SJSA1 (cell line): ENCODE measurements at regions not wholly inside any gene's neighbourhood (a gene's known extent, or its start where the extent isn't known, plus 50 kb on each side); places are given as distances from the start of the nearest gene placed in this dataset.
"Not testable (repeated sequence)": the region's sequence is repeated elsewhere in the genome, so short reads cannot be mapped to it uniquely, and the experiment has no call there.

Experiments used
- DNase-seq, 2 experiments: peaks; one replicate each; pipeline ENCODE4 v3.0.0-alpha.2; 2015 to 2020; ENCODE audit warnings: low spot score in 2 of 2, low read depth in 1 of 2
- H3K27ac ChIP-seq: fragments of 250-450 bp; sonication (Bioruptor Pico); 2 replicates; pipeline ENCODE4 v1.5.1; 2020; ENCODE audit warnings: mild to moderate bottlenecking, moderate library complexity
- H3K27me3 ChIP-seq: fragments of 250-450 bp; sonication (Bioruptor Pico); replicated peaks from 2 replicates; pipeline ENCODE4 v1.5.1; 2020; ENCODE audit warnings: mild to moderate bottlenecking, moderate library complexity
- H3K36me3 ChIP-seq: fragments of 250-450 bp; sonication (Bioruptor Pico); 2 replicates; pipeline ENCODE4 v1.5.1; 2020; ENCODE audit warnings: mild to moderate bottlenecking
- H3K4me1 ChIP-seq: fragments of 250-450 bp; sonication (Bioruptor Pico); replicated peaks from 2 replicates; pipeline ENCODE4 v1.6.1; 2021; ENCODE audit warnings: mild to moderate bottlenecking
- H3K4me3 ChIP-seq: fragments of 250-450 bp; sonication (Bioruptor Pico); 2 replicates; pipeline ENCODE4 v1.5.1; 2020; ENCODE audit warnings: mild to moderate bottlenecking
- H3K9me3 ChIP-seq: fragments of 250-450 bp; sonication (Bioruptor Pico); replicated peaks from 2 replicates; pipeline ENCODE4 v1.5.1; 2020; ENCODE audit warnings: mild to moderate bottlenecking

GRCh38 chr3:159348431-159348830 lies 546.6 kb downstream of the MFSD1 start:
- Histone ChIP-seq H3K27ac (no peak overlapping the region), H3K36me3 (no peaks in the 10 kb centered on the region), H3K9me3 (no peaks in the 10 kb centered on the region), H3K4me3 (no peak overlapping the region), H3K27me3 (no peaks in the 10 kb centered on the region), H3K4me1 (no peaks in the 10 kb centered on the region)
- no peak for DNase-seq

- Histone ChIP-seq H3K36me3 (no peaks in the 10 kb centered on the region), H3K4me1 (no peaks in the 10 kb centered on the region), H3K27me3 (no peaks in the 10 kb centered on the region), H3K27ac (no peak overlapping the region), H3K9me3 (no peaks in the 10 kb centered on the region), H3K4me3 (no peak overlapping the region)
- DNase-seq = no peak
Measured at GRCh38 chr3:159356606-159357005, 554.8 kb downstream of the MFSD1 start.

- no peak overlapping the region for H3K27ac ChIP-seq
- DNase-seq = no peak
- H3K9me3 ChIP-seq = no peaks in the 10 kb centered on the region
- no peaks in the 10 kb centered on the region; the same call in 1 of the 2 replicates for H3K27me3 ChIP-seq
- H3K4me1 ChIP-seq = no peaks in the 10 kb centered on the region
- H3K36me3 ChIP-seq = no peaks in the 10 kb centered on the region
- no peak overlapping the region for H3K4me3 ChIP-seq
Measured at GRCh38 chr3:159364511-159364910, 562.7 kb downstream of the MFSD1 start.

GRCh38 chr3:159366476-159366875 lies 564.6 kb downstream of the MFSD1 start:
- no peaks in the 10 kb centered on the region for H3K4me1 ChIP-seq
- H3K27me3 ChIP-seq = no peaks in the 10 kb centered on the region; the same call in 1 of the 2 replicates
- H3K4me3 ChIP-seq = no peak overlapping the region
- H3K27ac ChIP-seq = no peak overlapping the region
- no peaks in the 10 kb centered on the region for H3K9me3 ChIP-seq
- DNase-seq = no peak
- H3K36me3 ChIP-seq = no peaks in the 10 kb centered on the region

GRCh38 chr3:159371961-159372360 lies 570.1 kb downstream of the MFSD1 start:
- Histone ChIP-seq H3K4me3 (no peak overlapping the region), H3K36me3 (no peaks in the 10 kb centered on the region), H3K9me3 (no peaks in the 10 kb centered on the region), H3K27me3 (no peaks in the 10 kb centered on the region; the same call in 1 of the 2 replicates), H3K27ac (no peak overlapping the region), H3K4me1 (no peaks in the 10 kb centered on the region)
- DNase-seq = no peak

- no peaks in the 10 kb centered on the region for H3K36me3 ChIP-seq
- no peak overlapping the region for H3K4me3 ChIP-seq
- H3K27me3 ChIP-seq = no peaks in the 10 kb centered on the region
- H3K27ac ChIP-seq = no peak overlapping the region
- no peaks in the 10 kb centered on the region for H3K9me3 ChIP-seq
- no peak for DNase-seq
- no peaks in the 10 kb centered on the region for H3K4me1 ChIP-seq
Measured at GRCh38 chr3:159378396-159379194, 576.7 kb downstream of the MFSD1 start.

- H3K9me3 ChIP-seq = no peaks in the 10 kb centered on the region
- no peak for DNase-seq
- H3K4me3 ChIP-seq = no peak overlapping the region
- H3K27me3 ChIP-seq = no peaks in the 10 kb centered on the region
- H3K27ac ChIP-seq = no peak overlapping the region
- no peaks in the 10 kb centered on the region for H3K4me1 ChIP-seq
- H3K36me3 ChIP-seq = no peaks in the 10 kb centered on the region
Measured at GRCh38 chr3:159380891-159381290, 579.0 kb downstream of the MFSD1 start.

GRCh38 chr3:159390656-159391212 lies 588.9 kb downstream of the MFSD1 start:
- Histone ChIP-seq H3K27ac (no peak overlapping the region), H3K36me3 (no peaks in the 10 kb centered on the region), H3K27me3 (no peaks in the 10 kb centered on the region), H3K4me3 (no peak overlapping the region), H3K4me1 (no peaks in the 10 kb centered on the region), H3K9me3 (no peaks in the 10 kb centered on the region)
- DNase-seq = no peak

- not testable (repeated sequence) for H3K27ac ChIP-seq, H3K4me1 ChIP-seq, H3K36me3 ChIP-seq, H3K9me3 ChIP-seq, DNase-seq, H3K4me3 ChIP-seq, H3K27me3 ChIP-seq
Measured at GRCh38 chr3:159397683-159398082, 591.0 kb upstream of the IL12A start.

- Histone ChIP-seq H3K27ac (no peak overlapping the region), H3K9me3 (no peaks in the 10 kb centered on the region), H3K4me3 (no peak overlapping the region), H3K4me1 (no peaks in the 10 kb centered on the region), H3K27me3 (no peaks in the 10 kb centered on the region), H3K36me3 (no peaks in the 10 kb centered on the region)
- no peak for DNase-seq
Measured at GRCh38 chr3:159401069-159401468, 587.6 kb upstream of the IL12A start.

GRCh38 chr3:159409711-159410110 lies 578.9 kb upstream of the IL12A start:
- not testable (repeated sequence) for H3K4me3 ChIP-seq, H3K27me3 ChIP-seq, H3K27ac ChIP-seq, H3K36me3 ChIP-seq, H3K9me3 ChIP-seq, DNase-seq, H3K4me1 ChIP-seq

- Histone ChIP-seq H3K27ac (no peak overlapping the region), H3K4me1 (no peaks in the 10 kb centered on the region), H3K4me3 (no peak overlapping the region), H3K27me3 (no peaks in the 10 kb centered on the region), H3K9me3 (no peaks in the 10 kb centered on the region), H3K36me3 (no peaks in the 10 kb centered on the region)
- no peak for DNase-seq
Measured at GRCh38 chr3:159413319-159413718, 575.3 kb upstream of the IL12A start.

GRCh38 chr3:159416856-159417255 lies 571.8 kb upstream of the IL12A start:
- DNase-seq = no peak
- no peak overlapping the region for H3K27ac ChIP-seq
- H3K4me3 ChIP-seq = no peak overlapping the region
- H3K36me3 ChIP-seq = no peaks in the 10 kb centered on the region
- H3K4me1 ChIP-seq = peaks cover 8% of the 10 kb centered on the region
- H3K9me3 ChIP-seq = no peaks in the 10 kb centered on the region
- H3K27me3 ChIP-seq = no peaks in the 10 kb centered on the region

GRCh38 chr3:159417761-159418160 lies 570.9 kb upstream of the IL12A start:
- no peaks in the 10 kb centered on the region for H3K36me3 ChIP-seq
- DNase-seq = no peak
- peaks cover 8% of the 10 kb centered on the region for H3K4me1 ChIP-seq
- H3K9me3 ChIP-seq = no peaks in the 10 kb centered on the region
- no peaks in the 10 kb centered on the region for H3K27me3 ChIP-seq
- no peak overlapping the region for H3K4me3 ChIP-seq
- H3K27ac ChIP-seq = no peak overlapping the region
